Common myeloid progenitor, CD34-positive (primary cell): ENCODE measurements at regions not wholly inside any gene's neighbourhood (a gene's known extent, or its start where the extent isn't known, plus 50 kb on each side); places are given as distances from the start of the nearest gene placed in this dataset.

Experiments
- CTCF ChIA-PET: fragments of 350-600 bp; sonication (Branson Sonifier 250); formaldehyde crosslinking; loops from one replicate; lab custom pipeline; 2021; ENCODE audit warnings: antibody characterized with exemption; lab: Charles Lee
- POLR2A ChIA-PET: fragments of 350-600 bp; sonication (Branson Sonifier 250); formaldehyde crosslinking; loops from one replicate; lab custom pipeline; 2021; ENCODE audit warnings: antibody characterized with exemption; lab: Charles Lee
- DNase-seq, 3 donors: peaks; one replicate each; pipeline versions ENCODE4 v3.0.0 to v3.0.0-alpha.2; 2013
- H3K27ac ChIP-seq, 2 experiments: 1 replicate in 1 of 2; 2 replicates in 1 of 2; pipeline ENCODE4 v1.7.0; 2013; ENCODE audit warnings: inconsistent platforms in 2 of 2, low read length in 2 of 2, mild to moderate bottlenecking in 2 of 2, low read depth in 1 of 2, moderate library complexity in 1 of 2; ENCODE audit not compliant: severe bottlenecking in 2 of 2, insufficient read depth in 1 of 2, poor library complexity in 1 of 2
- H3K27me3 ChIP-seq, 5 experiments: replicated peaks in 2 of 5; 1 replicate in 3 of 5; 2 replicates in 2 of 5; pipeline versions ENCODE4 v1.6.1 to v1.7.0; 2013; ENCODE audit warnings: low read length in 4 of 5, mild to moderate bottlenecking in 2 of 5, moderate library complexity in 2 of 5, inconsistent platforms in 1 of 5; ENCODE audit not compliant: insufficient read depth in 5 of 5, control insufficient read depth in 4 of 5
- H3K36me3 ChIP-seq, 4 experiments: 1 replicate in 2 of 4; 2 replicates in 2 of 4; pipeline versions ENCODE4 v1.6.1 to v1.7.0; 2013; ENCODE audit warnings: low read length in 3 of 4, control low read depth in 1 of 4, mild to moderate bottlenecking in 1 of 4; ENCODE audit not compliant: control insufficient read depth in 4 of 4, insufficient read depth in 4 of 4
- H3K4me1 ChIP-seq, 4 experiments: 1 replicate in 3 of 4; 2 replicates in 1 of 4; pipeline versions ENCODE4 v1.6.1 to v1.7.1; 2013; ENCODE audit warnings: low read length in 3 of 4, mild to moderate bottlenecking in 3 of 4, control low read depth in 1 of 4, inconsistent platforms in 1 of 4, moderate library complexity in 1 of 4; ENCODE audit not compliant: control insufficient read depth in 4 of 4, insufficient read depth in 4 of 4; ENCODE audit errors: control extremely low read depth in 1 of 4
- H3K4me3 ChIP-seq, 7 experiments: 1 replicate in 4 of 7; 2 replicates in 3 of 7; pipeline versions ENCODE4 v1.5.1 to v1.7.0; 2013; ENCODE audit warnings: mild to moderate bottlenecking in 7 of 7, low read length in 6 of 7, moderate library complexity in 6 of 7, inconsistent platforms in 2 of 7, low read depth in 2 of 7, control low read depth in 1 of 7; ENCODE audit not compliant: insufficient read depth in 4 of 7, control insufficient read depth in 1 of 7; ENCODE audit errors: extremely low read depth in 1 of 7
- H3K9me3 ChIP-seq, 5 experiments: 1 replicate in 4 of 5; 2 replicates in 1 of 5; pipeline versions ENCODE4 v1.6.1 to v1.7.1; 2013; ENCODE audit warnings: low read length in 4 of 5, mild to moderate bottlenecking in 2 of 5, inconsistent platforms in 1 of 5, low read depth in 1 of 5, moderate library complexity in 1 of 5; ENCODE audit not compliant: control insufficient read depth in 4 of 5, insufficient read depth in 2 of 5; ENCODE audit errors: control extremely low read depth in 1 of 5
- WGBS: methylation state at CpG from one replicate; pipeline ENCODE4 v1.1.5; 2013; ENCODE audit not compliant: insufficient coverage; 5-methylcytosine and 5-hydroxymethylcytosine counted together

DNA sequence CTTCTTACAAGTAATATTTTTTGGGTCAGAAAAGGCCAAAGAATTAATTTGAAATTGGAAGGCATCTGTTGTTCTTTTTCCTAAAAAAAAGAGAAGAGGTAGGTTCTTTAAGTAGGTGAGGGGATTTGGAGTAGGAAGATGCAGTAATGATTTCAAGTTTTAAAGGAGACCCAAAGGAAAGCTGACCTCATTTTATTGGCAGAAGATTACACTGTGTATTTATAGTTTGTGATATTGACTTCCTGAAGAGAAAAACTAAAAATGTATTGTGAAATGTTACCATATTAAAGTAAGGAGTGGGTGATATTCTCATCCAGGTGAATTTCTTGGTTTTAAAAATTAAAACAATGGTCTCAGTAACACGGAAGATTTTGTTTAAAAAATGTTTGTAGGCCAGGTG, 56.6 kb upstream of the CELF2 start:
- ChIA-PET CTCF (interaction anchor here (1.0 kb wide), 1 partner anchor 16 kb away, joined by 3 read pairs; no protein-coding TSS in a partner anchor), POLR2A (no interaction called here)
- 100% methylated on average over 1 of the region's 1 CpG for WGBS
- DNase-seq, result no peak
- Histone ChIP-seq H3K36me3 (no peaks in the 10 kb centered on the region), H3K9me3 (no peaks in the 10 kb centered on the region), H3K4me3 (no peak overlapping the region), H3K27ac (no peak overlapping the region), H3K27me3 (peaks cover 0 to 4% (median 0%) of the 10 kb centered on the region in 5 experiments), H3K4me1 (no peaks in the 10 kb centered on the region)

DNA sequence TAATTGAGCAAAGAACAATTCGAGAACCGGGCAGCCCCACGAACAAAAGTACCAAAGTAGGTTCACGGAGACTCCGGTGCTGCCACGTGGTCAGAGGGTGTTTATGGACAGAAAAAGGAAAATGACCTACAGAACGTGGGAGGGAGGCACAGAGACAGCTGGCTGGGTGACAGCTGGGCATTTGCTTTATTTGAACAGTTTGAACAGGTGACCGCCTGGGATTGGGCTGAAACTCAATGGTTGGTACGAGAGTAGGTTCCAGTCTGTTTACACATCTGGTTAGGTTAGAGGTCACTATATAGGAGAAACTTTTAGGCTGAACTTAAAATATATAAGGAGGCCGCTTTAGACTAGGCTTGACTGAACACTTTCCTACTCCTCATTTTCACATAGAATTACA, 50.6 kb upstream of the CELF2 start:
- WGBS, result 96% methylated on average over 8 of the region's 10 CpGs
- no peak overlapping the region for H3K4me3 ChIP-seq
- POLR2A ChIA-PET, result no interaction called here
- CTCF ChIA-PET, result no interaction called here
- no peaks in the 10 kb centered on the region for H3K27me3 ChIP-seq
- H3K9me3 ChIP-seq, result no peaks in the 10 kb centered on the region
- H3K27ac ChIP-seq, result no peak overlapping the region
- no peak for DNase-seq
- no peaks in the 10 kb centered on the region for H3K36me3 ChIP-seq
- H3K4me1 ChIP-seq, result no peaks in the 10 kb centered on the region

DNA sequence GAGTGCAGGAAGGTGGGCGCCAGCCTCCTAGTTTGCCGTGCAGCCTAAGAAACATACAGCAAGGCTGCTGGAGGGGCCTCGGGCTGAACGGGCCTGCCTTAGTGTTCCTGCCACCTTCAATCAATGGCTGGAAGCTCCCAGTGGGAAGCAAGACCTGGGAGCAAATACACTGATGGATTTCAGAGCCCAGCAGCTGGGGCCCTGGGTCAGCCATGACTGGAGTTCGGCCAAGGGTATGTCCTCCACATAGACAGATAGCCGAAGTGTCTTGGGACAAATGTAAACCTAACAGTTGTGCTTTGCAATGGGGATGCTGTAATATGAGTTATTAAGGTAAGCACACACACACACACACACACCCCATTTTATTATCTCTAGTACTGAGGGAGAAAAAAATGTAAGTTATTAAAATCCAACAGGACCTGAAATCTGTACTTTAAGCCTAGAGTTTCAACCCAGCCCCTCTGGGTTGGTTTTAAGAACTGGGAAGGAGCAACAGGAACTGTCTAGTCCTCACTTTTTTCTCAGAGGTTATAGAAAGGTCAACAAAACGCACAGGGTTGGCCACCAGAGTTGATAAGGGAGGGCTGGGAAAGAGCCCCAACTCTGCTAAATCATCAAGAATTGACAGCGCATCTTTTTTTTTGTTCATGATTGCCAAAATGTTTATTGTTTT, 50.0 kb upstream of the CELF2 start:
- H3K27ac ChIP-seq, result no peak overlapping the region
- DNase-seq, result no peak
- WGBS, result 82% methylated on average over 5 of the region's 8 CpGs
- H3K4me1 ChIP-seq, result no peaks in the 10 kb centered on the region
- no peaks in the 10 kb centered on the region for H3K36me3 ChIP-seq
- POLR2A ChIA-PET, result no interaction called here
- no peak overlapping the region for H3K4me3 ChIP-seq
- no peaks in the 10 kb centered on the region for H3K27me3 ChIP-seq
- CTCF ChIA-PET, result no interaction called here
- no peaks in the 10 kb centered on the region for H3K9me3 ChIP-seq
